HL-60 (cell line): ENCODE measurements at regions not wholly inside any gene's neighbourhood (a gene's known extent, or its start where the extent isn't known, plus 50 kb on each side); places are given as distances from the start of the nearest gene placed in this dataset.

Experiments
- POLR2AphosphoS5 ChIP-seq: IDR thresholded peaks from 2 replicates; pipeline ENCODE4 v1.6.1; 2012; ENCODE audit warnings: low read depth
- SPI1 ChIP-seq: IDR thresholded peaks from 2 replicates; pipeline ENCODE4 v1.6.1; 2012; ENCODE audit warnings: low read depth, mild to moderate bottlenecking, borderline replicate concordance
- TF ChIP-seq, protein P1 (sequence below): IDR thresholded peaks from one replicate; pipeline ENCODE4 v1.5.1; 2011; ENCODE audit warnings: low read length, control low read depth, inconsistent platforms; ENCODE audit not compliant: insufficient read depth
- TF ChIP-seq, protein P2 (sequence below): IDR thresholded peaks from 2 replicates; pipeline ENCODE4 v1.6.1; 2012; ENCODE audit warnings: low read depth; ENCODE audit not compliant: insufficient replicate concordance

DNA sequence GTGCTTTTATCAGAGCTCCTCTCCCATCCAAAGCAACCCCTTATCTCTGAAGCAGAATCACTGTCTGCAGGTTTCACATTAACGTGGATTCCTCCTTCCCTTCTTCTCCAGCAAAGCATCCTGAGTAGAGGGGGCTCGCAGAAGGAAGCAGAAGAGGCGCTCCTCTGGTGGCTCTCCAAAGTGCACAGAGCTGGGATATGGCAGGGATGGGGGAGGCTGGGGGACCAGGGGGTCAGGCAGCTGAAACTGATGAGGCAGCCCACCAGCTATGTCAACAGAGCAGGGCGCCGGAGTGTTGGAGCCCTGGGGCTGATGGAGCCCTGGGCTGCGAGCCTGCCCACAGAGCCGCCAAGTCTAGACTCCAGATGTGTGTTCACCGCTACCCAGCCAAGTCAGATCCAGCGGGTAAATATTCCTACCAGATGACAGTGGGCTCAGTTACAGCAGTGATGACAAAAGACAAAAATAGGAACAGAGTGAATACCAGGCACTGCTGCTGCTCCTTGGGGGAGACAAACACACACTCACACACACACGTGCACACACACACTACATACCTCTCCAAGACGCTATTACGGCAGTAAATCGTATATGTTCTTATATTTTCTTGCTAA lies 678.3 kb upstream of the ID2 start:
- TF ChIP-seq, protein P1, sequence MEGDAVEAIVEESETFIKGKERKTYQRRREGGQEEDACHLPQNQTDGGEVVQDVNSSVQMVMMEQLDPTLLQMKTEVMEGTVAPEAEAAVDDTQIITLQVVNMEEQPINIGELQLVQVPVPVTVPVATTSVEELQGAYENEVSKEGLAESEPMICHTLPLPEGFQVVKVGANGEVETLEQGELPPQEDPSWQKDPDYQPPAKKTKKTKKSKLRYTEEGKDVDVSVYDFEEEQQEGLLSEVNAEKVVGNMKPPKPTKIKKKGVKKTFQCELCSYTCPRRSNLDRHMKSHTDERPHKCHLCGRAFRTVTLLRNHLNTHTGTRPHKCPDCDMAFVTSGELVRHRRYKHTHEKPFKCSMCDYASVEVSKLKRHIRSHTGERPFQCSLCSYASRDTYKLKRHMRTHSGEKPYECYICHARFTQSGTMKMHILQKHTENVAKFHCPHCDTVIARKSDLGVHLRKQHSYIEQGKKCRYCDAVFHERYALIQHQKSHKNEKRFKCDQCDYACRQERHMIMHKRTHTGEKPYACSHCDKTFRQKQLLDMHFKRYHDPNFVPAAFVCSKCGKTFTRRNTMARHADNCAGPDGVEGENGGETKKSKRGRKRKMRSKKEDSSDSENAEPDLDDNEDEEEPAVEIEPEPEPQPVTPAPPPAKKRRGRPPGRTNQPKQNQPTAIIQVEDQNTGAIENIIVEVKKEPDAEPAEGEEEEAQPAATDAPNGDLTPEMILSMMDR, result no peak
- TF ChIP-seq POLR2AphosphoS5, result no peak
- TF ChIP-seq, protein P2, sequence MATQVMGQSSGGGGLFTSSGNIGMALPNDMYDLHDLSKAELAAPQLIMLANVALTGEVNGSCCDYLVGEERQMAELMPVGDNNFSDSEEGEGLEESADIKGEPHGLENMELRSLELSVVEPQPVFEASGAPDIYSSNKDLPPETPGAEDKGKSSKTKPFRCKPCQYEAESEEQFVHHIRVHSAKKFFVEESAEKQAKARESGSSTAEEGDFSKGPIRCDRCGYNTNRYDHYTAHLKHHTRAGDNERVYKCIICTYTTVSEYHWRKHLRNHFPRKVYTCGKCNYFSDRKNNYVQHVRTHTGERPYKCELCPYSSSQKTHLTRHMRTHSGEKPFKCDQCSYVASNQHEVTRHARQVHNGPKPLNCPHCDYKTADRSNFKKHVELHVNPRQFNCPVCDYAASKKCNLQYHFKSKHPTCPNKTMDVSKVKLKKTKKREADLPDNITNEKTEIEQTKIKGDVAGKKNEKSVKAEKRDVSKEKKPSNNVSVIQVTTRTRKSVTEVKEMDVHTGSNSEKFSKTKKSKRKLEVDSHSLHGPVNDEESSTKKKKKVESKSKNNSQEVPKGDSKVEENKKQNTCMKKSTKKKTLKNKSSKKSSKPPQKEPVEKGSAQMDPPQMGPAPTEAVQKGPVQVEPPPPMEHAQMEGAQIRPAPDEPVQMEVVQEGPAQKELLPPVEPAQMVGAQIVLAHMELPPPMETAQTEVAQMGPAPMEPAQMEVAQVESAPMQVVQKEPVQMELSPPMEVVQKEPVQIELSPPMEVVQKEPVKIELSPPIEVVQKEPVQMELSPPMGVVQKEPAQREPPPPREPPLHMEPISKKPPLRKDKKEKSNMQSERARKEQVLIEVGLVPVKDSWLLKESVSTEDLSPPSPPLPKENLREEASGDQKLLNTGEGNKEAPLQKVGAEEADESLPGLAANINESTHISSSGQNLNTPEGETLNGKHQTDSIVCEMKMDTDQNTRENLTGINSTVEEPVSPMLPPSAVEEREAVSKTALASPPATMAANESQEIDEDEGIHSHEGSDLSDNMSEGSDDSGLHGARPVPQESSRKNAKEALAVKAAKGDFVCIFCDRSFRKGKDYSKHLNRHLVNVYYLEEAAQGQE, result no peak
- TF ChIP-seq SPI1, result no peak
